ENCODE measurements at regions not wholly inside any gene's neighbourhood (a gene's known extent, or its start where the extent isn't known, plus 50 kb on each side); places are given as distances from the start of the nearest gene placed in this dataset.
A peak's percentile ranks its signal among the peaks of the same experiment; 100 is the strongest.

- DNase-seq, result no peak
- no peaks in the 10 kb centered on the region for H3K79me2 ChIP-seq (ENCODE audit: low read length)
- no peaks in the 10 kb centered on the region for H4K20me1 ChIP-seq (ENCODE audit: insufficient read depth, low read depth, low read length)
- H3K27ac ChIP-seq (ENCODE audit: low read length), result no peak overlapping the region
- H2AFZ ChIP-seq (ENCODE audit: low read length), result no peak overlapping the region
- no peaks in the 10 kb centered on the region for H3K36me3 ChIP-seq (ENCODE audit: insufficient read depth, low read length)
- no peaks in the 10 kb centered on the region for H3K9me2 ChIP-seq (replicated peaks; ENCODE audit: insufficient read depth, low read length)
- no peaks in the 10 kb centered on the region for H3K27me3 ChIP-seq (ENCODE audit: low read length)
- H3K9ac ChIP-seq (ENCODE audit: low read length), result no peak overlapping the region
- H3K9me3 ChIP-seq (ENCODE audit: low read length), result no peaks in the 10 kb centered on the region
- H3K4me1 ChIP-seq (ENCODE audit: low read length), result no peaks in the 10 kb centered on the region
- no peak overlapping the region for H3K4me3 ChIP-seq (ENCODE audit: low read length)
- no peak overlapping the region for H3K4me2 ChIP-seq (ENCODE audit: low read depth, low read length, poor library complexity, severe bottlenecking)
Observed at GRCh38 chr1:222413436-222413835, 134.5 kb downstream of the HHIPL2 start.

DNA sequence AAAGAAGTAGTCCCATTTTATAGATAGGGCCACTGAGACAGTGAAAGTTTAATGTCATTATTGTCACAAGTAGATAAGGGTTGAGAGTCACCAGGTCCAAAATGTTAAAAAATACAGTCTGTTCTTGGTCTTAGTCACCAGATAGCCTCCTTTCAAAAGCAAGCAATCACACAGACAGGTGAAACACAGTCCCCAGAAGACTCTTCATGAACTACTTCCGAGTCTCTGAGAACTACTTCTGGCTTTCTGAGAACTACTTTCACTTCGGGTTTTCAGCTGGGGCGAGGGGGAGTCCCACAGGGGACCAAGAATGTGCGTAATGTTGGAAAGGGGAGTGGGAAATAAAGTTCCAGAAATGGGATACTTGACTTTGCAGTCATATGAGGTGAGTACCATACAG is 143.2 kb downstream of the HHIPL2 start:
- H3K36me3 ChIP-seq (ENCODE audit: insufficient read depth, low read length), result no peaks in the 10 kb centered on the region
- no peaks in the 10 kb centered on the region for H3K4me1 ChIP-seq (ENCODE audit: low read length)
- no peak overlapping the region for H3K27ac ChIP-seq (ENCODE audit: low read length)
- no peak overlapping the region for H3K4me2 ChIP-seq (ENCODE audit: low read depth, low read length, poor library complexity, severe bottlenecking)
- no peak overlapping the region for H2AFZ ChIP-seq (ENCODE audit: low read length)
- no peaks in the 10 kb centered on the region for H4K20me1 ChIP-seq (ENCODE audit: insufficient read depth, low read depth, low read length)
- no peaks in the 10 kb centered on the region for H3K79me2 ChIP-seq (ENCODE audit: low read length)
- H3K27me3 ChIP-seq (ENCODE audit: low read length), result no peaks in the 10 kb centered on the region
- no peaks in the 10 kb centered on the region for H3K9me3 ChIP-seq (ENCODE audit: low read length)
- H3K9ac ChIP-seq (ENCODE audit: low read length), result no peak overlapping the region
- no peak for DNase-seq
- no peak overlapping the region for H3K4me3 ChIP-seq (ENCODE audit: low read length)
- H3K9me2 ChIP-seq (replicated peaks; ENCODE audit: insufficient read depth, low read length), result no peaks in the 10 kb centered on the region

- H3K36me3 ChIP-seq (ENCODE audit: insufficient read depth, low read length), result no peaks in the 10 kb centered on the region
- no peak overlapping the region for H3K9ac ChIP-seq (ENCODE audit: low read length)
- no peaks in the 10 kb centered on the region for H3K79me2 ChIP-seq (ENCODE audit: low read length)
- no peak overlapping the region for H2AFZ ChIP-seq (ENCODE audit: low read length)
- no peaks in the 10 kb centered on the region for H3K9me3 ChIP-seq (ENCODE audit: low read length)
- H3K4me1 ChIP-seq (ENCODE audit: low read length), result no peaks in the 10 kb centered on the region
- H3K4me2 ChIP-seq (ENCODE audit: low read depth, low read length, poor library complexity, severe bottlenecking), result no peak overlapping the region
- H3K27me3 ChIP-seq (ENCODE audit: low read length), result no peaks in the 10 kb centered on the region
- H3K4me3 ChIP-seq (ENCODE audit: low read length), result no peak overlapping the region
- no peak for DNase-seq
- H3K9me2 ChIP-seq (replicated peaks; ENCODE audit: insufficient read depth, low read length), result no peaks in the 10 kb centered on the region
- no peaks in the 10 kb centered on the region for H4K20me1 ChIP-seq (ENCODE audit: insufficient read depth, low read depth, low read length)
- no peak overlapping the region for H3K27ac ChIP-seq (ENCODE audit: low read length)
Observed at GRCh38 chr1:222399197-222399596, 148.7 kb downstream of the HHIPL2 start.

GRCh38 chr1:222394224-222394623 is 153.7 kb downstream of the HHIPL2 start:
- no peak overlapping the region for H3K9ac ChIP-seq (ENCODE audit: low read length)
- H3K27me3 ChIP-seq (ENCODE audit: low read length), result no peaks in the 10 kb centered on the region
- no peaks in the 10 kb centered on the region for H4K20me1 ChIP-seq (ENCODE audit: insufficient read depth, low read depth, low read length)
- H3K4me3 ChIP-seq (ENCODE audit: low read length), result no peak overlapping the region
- H3K79me2 ChIP-seq (ENCODE audit: low read length), result no peaks in the 10 kb centered on the region
- no peaks in the 10 kb centered on the region for H3K36me3 ChIP-seq (ENCODE audit: insufficient read depth, low read length)
- no peak overlapping the region for H3K27ac ChIP-seq (ENCODE audit: low read length)
- no peaks in the 10 kb centered on the region for H3K9me3 ChIP-seq (ENCODE audit: low read length)
- H2AFZ ChIP-seq (ENCODE audit: low read length), result no peak overlapping the region
- H3K9me2 ChIP-seq (replicated peaks; ENCODE audit: insufficient read depth, low read length), result no peaks in the 10 kb centered on the region
- no peak for DNase-seq
- no peak overlapping the region for H3K4me2 ChIP-seq (ENCODE audit: low read depth, low read length, poor library complexity, severe bottlenecking)
- H3K4me1 ChIP-seq (ENCODE audit: low read length), result no peaks in the 10 kb centered on the region

GRCh38 chr1:222392556-222392955 is 155.3 kb downstream of the HHIPL2 start:
- Histone ChIP-seq H3K4me2 (ENCODE audit: low read depth, low read length, poor library complexity, severe bottlenecking) (no peak overlapping the region), H3K79me2 (ENCODE audit: low read length) (no peaks in the 10 kb centered on the region), H3K4me1 (ENCODE audit: low read length) (no peaks in the 10 kb centered on the region), H2AFZ (ENCODE audit: low read length) (no peak overlapping the region), H3K36me3 (ENCODE audit: insufficient read depth, low read length) (no peaks in the 10 kb centered on the region), H3K27me3 (ENCODE audit: low read length) (no peaks in the 10 kb centered on the region), H3K9ac (ENCODE audit: low read length) (no peak overlapping the region), H3K27ac (ENCODE audit: low read length) (no peak overlapping the region), H3K4me3 (ENCODE audit: low read length) (no peak overlapping the region), H4K20me1 (ENCODE audit: insufficient read depth, low read depth, low read length) (no peaks in the 10 kb centered on the region), H3K9me3 (ENCODE audit: low read length) (no peaks in the 10 kb centered on the region), H3K9me2 (replicated peaks; ENCODE audit: insufficient read depth, low read length) (no peaks in the 10 kb centered on the region)
- DNase-seq, result no peak

- Histone ChIP-seq H3K9ac (ENCODE audit: low read length) (no peak overlapping the region), H3K9me3 (ENCODE audit: low read length) (no peaks in the 10 kb centered on the region), H2AFZ (ENCODE audit: low read length) (no peak overlapping the region), H3K27ac (ENCODE audit: low read length) (no peak overlapping the region), H3K27me3 (ENCODE audit: low read length) (no peaks in the 10 kb centered on the region), H3K4me1 (ENCODE audit: low read length) (no peaks in the 10 kb centered on the region), H3K4me3 (ENCODE audit: low read length) (no peak overlapping the region), H3K79me2 (ENCODE audit: low read length) (no peaks in the 10 kb centered on the region), H3K36me3 (ENCODE audit: insufficient read depth, low read length) (no peaks in the 10 kb centered on the region), H3K9me2 (replicated peaks; ENCODE audit: insufficient read depth, low read length) (no peaks in the 10 kb centered on the region), H3K4me2 (ENCODE audit: low read depth, low read length, poor library complexity, severe bottlenecking) (no peak overlapping the region), H4K20me1 (ENCODE audit: insufficient read depth, low read depth, low read length) (no peaks in the 10 kb centered on the region)
- no peak for DNase-seq
Observed at GRCh38 chr1:222390181-222390580, 157.7 kb downstream of the HHIPL2 start.

GRCh38 chr1:222387007-222387814 is 160.7 kb downstream of the HHIPL2 start:
- no peak overlapping the region for H2AFZ ChIP-seq (ENCODE audit: low read length)
- no peaks in the 10 kb centered on the region for H3K4me1 ChIP-seq (ENCODE audit: low read length)
- no peaks in the 10 kb centered on the region for H3K36me3 ChIP-seq (ENCODE audit: insufficient read depth, low read length)
- H3K79me2 ChIP-seq (ENCODE audit: low read length), result no peaks in the 10 kb centered on the region
- no peaks in the 10 kb centered on the region for H4K20me1 ChIP-seq (ENCODE audit: insufficient read depth, low read depth, low read length)
- no peak overlapping the region for H3K27ac ChIP-seq (ENCODE audit: low read length)
- H3K4me3 ChIP-seq (ENCODE audit: low read length), result no peak overlapping the region
- no peaks in the 10 kb centered on the region for H3K9me3 ChIP-seq (ENCODE audit: low read length)
- no peak overlapping the region for H3K4me2 ChIP-seq (ENCODE audit: low read depth, low read length, poor library complexity, severe bottlenecking)
- no peaks in the 10 kb centered on the region for H3K9me2 ChIP-seq (replicated peaks; ENCODE audit: insufficient read depth, low read length)
- peak; percentile 57 for DNase-seq
- no peaks in the 10 kb centered on the region for H3K27me3 ChIP-seq (ENCODE audit: low read length)
- H3K9ac ChIP-seq (ENCODE audit: low read length), result no peak overlapping the region

GRCh38 chr1:222385955-222386354 is 161.9 kb downstream of the HHIPL2 start:
- no peak overlapping the region for H3K9ac ChIP-seq (ENCODE audit: low read length)
- H3K27me3 ChIP-seq (ENCODE audit: low read length), result no peaks in the 10 kb centered on the region
- no peak overlapping the region for H3K27ac ChIP-seq (ENCODE audit: low read length)
- no peaks in the 10 kb centered on the region for H4K20me1 ChIP-seq (ENCODE audit: insufficient read depth, low read depth, low read length)
- H3K9me2 ChIP-seq (replicated peaks; ENCODE audit: insufficient read depth, low read length), result no peaks in the 10 kb centered on the region
- H3K4me2 ChIP-seq (ENCODE audit: low read depth, low read length, poor library complexity, severe bottlenecking), result no peak overlapping the region
- H3K9me3 ChIP-seq (ENCODE audit: low read length), result no peaks in the 10 kb centered on the region
- no peak overlapping the region for H3K4me3 ChIP-seq (ENCODE audit: low read length)
- no peak overlapping the region for H2AFZ ChIP-seq (ENCODE audit: low read length)
- H3K79me2 ChIP-seq (ENCODE audit: low read length), result no peaks in the 10 kb centered on the region
- no peak for DNase-seq
- no peaks in the 10 kb centered on the region for H3K4me1 ChIP-seq (ENCODE audit: low read length)
- no peaks in the 10 kb centered on the region for H3K36me3 ChIP-seq (ENCODE audit: insufficient read depth, low read length)

Data from Karpas-422 (cell line).